ENCODE measurements at regions not wholly inside any gene's neighbourhood (a gene's known extent, or its start where the extent isn't known, plus 50 kb on each side); places are given as distances from the start of the nearest gene placed in this dataset.

- TF ChIP-seq BHLHE40 (IDR thresholded peaks at IDR 0.05; ENCODE audit: low read depth, low read length) (no peak), POLR2A (IDR thresholded peaks at IDR 0.05; ENCODE audit: low read depth, low read length) (no peak), RFX5 (IDR thresholded peaks at IDR 0.05; ENCODE audit: low read depth, low read length) (no peak), RAD21 (IDR thresholded peaks at IDR 0.05; ENCODE audit: low read length) (no peak), CTCF (conservative IDR thresholded peaks at IDR 0.05; ENCODE audit: low read depth, low read length) (no peak), RCOR1 (IDR thresholded peaks at IDR 0.05; ENCODE audit: insufficient replicate concordance, low read length) (no peak), MAFK (IDR thresholded peaks at IDR 0.05; ENCODE audit: low read depth, low read length) (no peak), FOS (IDR thresholded peaks at IDR 0.05; ENCODE audit: low read depth, low read length) (no peak)
Measured at GRCh38 chr1:168379104-168379860, 98.6 kb downstream of the TBX19 start.
